HG02588 (cell line): ENCODE measurements at regions not wholly inside any gene's neighbourhood (a gene's known extent, or its start where the extent isn't known, plus 50 kb on each side); places are given as distances from the start of the nearest gene placed in this dataset.
"Not testable (repeated sequence)": the region's sequence is repeated elsewhere in the genome, so short reads cannot be mapped to it uniquely, and the experiment has no call there.

Experiments
- ATAC-seq: cut with Tn5 transposase; IDR thresholded peaks from one replicate; pipeline ENCODE4 v1.9.1; 2021; ENCODE audit warnings: mild to moderate bottlenecking, moderate library complexity; ENCODE audit not compliant: unreplicated experiment

GRCh38 chr2:173544641-173545363, 190.1 kb downstream of the CDCA7 start:
- no peak for ATAC-seq

GRCh38 chr2:173545364-173545763, 190.7 kb downstream of the CDCA7 start:
- no peak for ATAC-seq

DNA sequence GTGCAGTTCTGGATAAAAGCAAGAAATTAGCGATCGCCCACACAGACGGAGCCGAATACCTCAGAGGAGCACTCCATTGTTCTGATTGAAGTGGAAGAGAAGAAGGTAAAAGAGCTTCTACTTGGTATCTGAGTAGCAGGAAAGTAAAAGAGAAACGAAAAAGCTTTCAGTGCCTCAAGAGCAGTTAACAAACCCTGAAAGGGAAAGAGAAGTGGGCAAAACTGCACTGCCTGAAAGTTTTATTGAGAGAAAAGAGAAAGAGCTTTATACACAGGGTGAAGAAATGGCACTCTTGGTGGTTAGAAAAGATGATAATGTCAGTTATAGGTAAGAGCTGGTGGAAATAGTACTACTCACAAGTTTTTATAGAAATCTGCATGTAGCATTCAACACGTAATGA, 192.8 kb downstream of the CDCA7 start:
- no peak for ATAC-seq

GRCh38 chr2:173550143-173550542, 195.5 kb downstream of the CDCA7 start:
- ATAC-seq = no peak

DNA sequence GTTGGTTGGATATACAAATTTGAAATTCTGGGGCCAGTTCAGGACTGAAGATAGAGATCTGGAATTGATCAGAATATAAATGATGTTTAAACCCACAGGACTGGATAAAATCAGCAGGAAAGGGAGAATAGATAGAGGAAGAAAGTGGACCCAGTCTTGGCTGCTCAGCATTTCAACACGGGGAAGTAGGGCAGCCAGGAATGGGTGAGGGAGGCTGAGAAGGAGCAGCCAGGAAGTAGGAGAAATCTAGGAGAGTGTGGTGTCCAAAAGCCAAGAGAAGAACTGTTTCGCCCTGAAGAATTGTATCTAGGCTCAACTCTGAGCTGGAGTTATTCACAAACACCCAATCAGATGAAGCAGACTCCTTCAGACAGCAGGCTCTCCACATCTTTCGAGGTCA, 197.9 kb downstream of the CDCA7 start:
- no peak for ATAC-seq

- no peak for ATAC-seq
Observed at GRCh38 chr2:173553593-173553992, 198.9 kb downstream of the CDCA7 start.

GRCh38 chr2:173555833-173556232, 201.2 kb downstream of the CDCA7 start:
- ATAC-seq = no peak

- ATAC-seq = no peak
Observed at GRCh38 chr2:173556816-173557215, 202.1 kb downstream of the CDCA7 start.

- ATAC-seq = no peak
Observed at GRCh38 chr2:173557497-173557896, 202.8 kb downstream of the CDCA7 start.

DNA sequence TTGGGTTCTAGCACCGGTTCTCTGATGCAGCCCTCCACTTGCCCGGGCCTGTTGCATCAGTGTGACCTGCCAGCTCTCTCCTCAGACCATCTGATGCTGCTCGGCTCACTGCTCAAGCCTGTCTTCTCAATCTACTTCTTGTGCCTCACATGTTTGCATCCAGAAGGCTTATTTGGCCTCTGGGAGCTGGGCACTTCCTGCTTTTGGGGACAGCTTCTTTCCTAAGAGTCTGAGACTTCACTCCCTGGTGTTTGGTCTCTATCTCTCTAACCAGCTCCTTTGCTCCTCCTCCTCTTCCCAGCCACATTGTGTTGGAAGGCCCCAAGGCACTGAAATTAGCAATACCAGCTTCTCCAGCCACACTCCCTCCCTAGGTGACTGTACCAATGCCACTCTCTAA, 212.8 kb downstream of the CDCA7 start:
- ATAC-seq = no peak

- ATAC-seq = no peak
Observed at GRCh38 chr2:173568054-173568453, 213.4 kb downstream of the CDCA7 start.

- ATAC-seq = no peak
Observed at GRCh38 chr2:173571021-173571821, 216.5 kb downstream of the CDCA7 start.

DNA sequence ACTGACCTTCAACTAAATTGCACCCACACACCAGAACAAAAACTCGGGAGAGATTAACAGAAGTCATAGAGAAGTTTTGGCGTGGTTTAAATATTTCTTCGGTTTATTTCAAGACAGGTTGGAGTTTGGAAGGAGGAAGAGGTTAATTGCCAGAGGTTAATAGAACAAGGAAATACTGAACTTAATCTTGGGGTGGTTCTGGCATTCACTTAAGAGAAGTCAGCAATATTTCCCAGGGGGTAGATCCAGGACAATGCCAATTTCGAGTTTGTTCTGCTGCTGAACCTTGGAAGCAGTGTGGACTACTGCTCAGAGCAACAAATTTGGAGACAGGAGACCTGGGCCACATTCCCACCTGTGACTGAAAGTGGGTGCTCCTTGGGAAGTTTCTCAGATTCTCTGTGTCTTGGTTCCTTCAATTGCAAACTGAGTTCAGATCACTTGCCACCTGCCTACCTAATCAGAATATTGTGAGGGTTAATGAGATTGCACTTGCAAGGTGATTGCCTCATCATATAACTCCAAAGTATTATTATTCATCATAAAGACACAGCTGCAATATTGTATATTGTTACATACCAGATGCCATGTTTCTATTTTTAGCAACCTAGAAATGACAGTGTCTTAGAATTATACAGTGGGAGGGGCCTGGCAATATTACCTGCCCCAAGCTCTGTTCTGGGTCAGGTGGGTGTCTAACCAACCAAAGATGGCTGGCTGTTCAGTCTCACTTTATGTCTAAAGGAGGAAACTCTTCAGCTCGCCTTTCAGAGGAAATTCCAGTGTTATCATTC, 217.4 kb downstream of the CDCA7 start:
- ATAC-seq = no peak

- ATAC-seq = no peak
Observed at GRCh38 chr2:173572848-173573247, 218.2 kb downstream of the CDCA7 start.

- ATAC-seq = not testable (repeated sequence)
Observed at GRCh38 chr2:173573782-173574181, 219.1 kb downstream of the CDCA7 start.

DNA sequence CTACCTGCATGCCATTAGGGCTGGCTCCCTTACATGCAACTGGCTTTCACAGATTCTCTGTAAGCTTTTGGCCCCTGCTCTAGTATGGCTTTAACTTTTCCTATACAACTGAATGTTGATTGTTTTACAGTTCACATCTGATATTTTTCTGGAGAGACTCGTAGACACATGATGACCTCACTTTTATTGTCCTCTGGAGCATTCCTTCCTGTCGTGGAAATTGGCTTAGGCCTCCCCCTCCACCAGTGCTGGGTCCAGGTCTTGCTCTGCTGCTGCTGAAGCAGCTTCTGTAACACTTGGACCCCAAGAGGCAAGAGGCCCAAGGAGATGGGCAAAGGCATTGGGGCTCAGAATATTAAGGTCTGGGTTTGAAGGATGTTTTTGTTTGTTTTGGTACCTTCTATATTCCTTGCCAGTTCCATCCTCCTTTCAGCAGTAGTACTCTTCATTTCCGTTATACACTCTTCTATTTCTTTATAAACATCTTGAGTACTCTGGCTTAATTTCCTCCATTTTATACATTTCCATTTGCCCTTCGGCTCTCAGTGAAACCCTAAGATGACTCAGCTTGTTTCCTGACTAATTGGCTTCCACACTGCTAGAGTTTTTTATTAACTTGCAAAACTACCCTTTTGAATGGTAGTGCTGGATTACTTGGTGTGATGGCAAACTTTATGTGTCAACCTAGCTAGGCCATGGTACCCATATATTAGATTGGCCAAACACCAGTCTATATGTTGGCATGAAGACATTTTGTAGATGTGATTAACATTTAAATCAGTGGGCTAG, 219.8 kb downstream of the CDCA7 start:
- ATAC-seq = no peak

DNA sequence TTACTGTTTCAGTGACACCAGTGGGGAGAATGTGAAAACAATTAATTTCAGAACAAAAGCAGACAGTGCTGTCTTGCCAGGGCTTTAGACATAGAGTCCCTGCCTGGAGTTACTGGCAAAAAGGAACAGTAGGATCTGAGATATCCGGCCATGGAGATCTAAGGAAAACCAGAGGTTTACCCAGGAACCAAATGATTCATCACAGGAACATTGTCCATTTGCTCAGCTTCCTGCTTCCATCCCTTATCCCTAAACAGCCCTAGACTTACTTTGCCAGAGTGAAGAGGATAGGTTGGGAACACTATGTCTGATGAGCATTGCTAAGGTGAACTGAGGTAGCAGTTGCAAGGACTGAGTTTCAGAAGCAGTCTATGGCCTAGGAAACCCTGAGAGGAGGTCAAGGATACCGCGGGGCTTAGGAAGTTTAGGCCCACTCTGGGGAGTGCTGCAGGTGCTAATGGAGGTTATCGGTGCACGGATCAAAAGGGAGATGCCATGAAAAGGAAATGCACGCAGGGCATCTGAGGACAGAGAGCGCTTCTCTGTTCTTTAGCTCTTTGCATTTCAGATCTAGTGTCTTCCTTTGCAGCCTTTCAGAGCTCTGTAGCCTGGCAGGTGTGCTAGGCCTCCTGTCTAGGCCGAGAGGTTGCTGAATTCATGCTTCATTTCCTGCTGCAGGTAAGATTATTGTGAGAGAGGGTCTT, 223.9 kb downstream of the CDCA7 start:
- ATAC-seq = no peak

DNA sequence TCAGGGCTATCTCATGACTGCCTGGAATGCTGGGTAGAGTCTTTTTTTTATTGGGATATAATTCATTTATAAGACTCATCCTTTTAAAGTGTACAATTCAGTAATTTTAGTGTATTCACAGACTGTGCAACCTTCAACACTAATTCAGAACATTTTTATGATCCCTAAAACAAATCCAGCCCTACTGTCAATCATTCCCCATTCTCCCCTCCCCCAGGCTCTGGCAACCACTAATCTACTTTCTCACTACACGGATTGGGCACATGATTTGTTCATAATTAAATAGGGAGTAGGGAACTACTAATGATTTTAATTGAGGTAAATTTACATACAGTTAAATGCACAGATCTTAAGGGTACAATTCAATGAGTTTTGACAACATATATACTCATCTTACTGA, 225.7 kb downstream of the CDCA7 start:
- ATAC-seq = no peak

DNA sequence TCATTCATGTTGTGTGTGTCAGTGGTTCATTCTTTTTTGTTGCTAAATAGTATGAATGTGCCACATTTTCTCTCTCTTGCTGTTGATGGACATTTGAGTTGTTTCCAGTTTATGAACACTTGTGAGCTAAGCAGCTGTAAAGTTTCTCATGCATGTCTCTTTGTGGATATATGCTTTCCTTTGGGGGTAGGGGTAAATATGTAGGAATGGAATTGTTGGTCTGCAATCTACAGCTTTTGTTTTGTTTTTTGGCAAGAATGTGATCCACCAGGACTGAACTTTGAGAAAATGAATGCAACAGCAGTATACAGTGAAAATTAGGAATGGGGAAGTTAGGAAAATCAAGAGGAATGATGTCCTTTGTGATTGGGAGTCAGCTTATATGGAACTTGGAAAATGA, 226.3 kb downstream of the CDCA7 start:
- no peak for ATAC-seq

DNA sequence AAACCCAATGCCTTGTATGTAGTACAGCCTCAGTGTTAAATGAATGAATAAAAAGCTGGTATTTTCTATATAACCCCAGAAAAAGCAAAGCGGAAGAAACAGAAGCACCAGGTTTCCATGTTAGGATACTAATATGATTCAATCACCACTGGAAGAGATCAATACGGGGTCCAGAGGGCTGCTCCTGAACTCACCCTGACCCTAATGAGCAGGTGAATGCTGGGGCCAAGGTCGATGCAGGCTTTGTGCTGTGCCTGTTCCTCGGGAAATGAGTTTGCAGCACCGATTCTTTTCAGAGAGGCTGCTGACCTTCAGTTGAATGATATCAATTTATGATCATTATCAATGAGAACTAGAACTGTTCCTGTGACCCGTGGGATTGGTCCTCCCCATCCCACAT, 228.5 kb downstream of the CDCA7 start:
- no peak for ATAC-seq
